ENCODE measurements at regions not wholly inside any gene's neighbourhood (a gene's known extent, or its start where the extent isn't known, plus 50 kb on each side); places are given as distances from the start of the nearest gene placed in this dataset.

DNA sequence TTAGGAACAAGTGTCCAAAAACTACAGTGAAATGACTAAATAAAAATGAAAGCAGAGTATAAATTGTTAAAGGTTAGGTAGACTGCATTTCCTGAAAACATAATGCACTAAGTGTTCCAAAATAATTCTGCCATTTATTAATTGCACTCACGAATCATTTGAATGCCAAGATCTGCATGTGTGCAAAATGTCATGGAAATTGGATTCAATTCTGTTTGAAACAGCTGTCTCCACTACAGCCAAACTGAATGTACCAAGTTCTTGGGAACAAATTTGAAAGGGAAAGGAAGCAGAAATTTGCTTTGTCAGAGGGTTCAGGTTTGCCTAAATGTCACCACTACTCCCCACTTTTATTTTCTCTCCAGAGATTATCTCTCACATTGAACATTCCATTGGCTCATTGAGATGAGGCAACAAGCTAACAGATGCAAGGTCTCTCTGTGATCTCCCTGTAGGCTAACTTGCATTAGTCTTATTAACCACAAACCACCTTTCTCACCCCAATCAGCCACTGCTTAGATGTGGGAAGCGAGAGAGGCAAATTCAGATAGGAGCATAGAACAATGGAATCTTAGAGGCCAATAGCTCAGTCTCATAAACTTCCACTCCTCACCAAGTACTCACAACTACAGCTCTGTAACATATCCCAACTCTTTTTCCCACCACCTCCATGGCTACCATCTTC, 226.6 kb downstream of the KDR start:
- no peak for DNase-seq
- no peaks in the 10 kb centered on the region for H3K4me1 ChIP-seq
- TF ChIP-seq, protein P1, sequence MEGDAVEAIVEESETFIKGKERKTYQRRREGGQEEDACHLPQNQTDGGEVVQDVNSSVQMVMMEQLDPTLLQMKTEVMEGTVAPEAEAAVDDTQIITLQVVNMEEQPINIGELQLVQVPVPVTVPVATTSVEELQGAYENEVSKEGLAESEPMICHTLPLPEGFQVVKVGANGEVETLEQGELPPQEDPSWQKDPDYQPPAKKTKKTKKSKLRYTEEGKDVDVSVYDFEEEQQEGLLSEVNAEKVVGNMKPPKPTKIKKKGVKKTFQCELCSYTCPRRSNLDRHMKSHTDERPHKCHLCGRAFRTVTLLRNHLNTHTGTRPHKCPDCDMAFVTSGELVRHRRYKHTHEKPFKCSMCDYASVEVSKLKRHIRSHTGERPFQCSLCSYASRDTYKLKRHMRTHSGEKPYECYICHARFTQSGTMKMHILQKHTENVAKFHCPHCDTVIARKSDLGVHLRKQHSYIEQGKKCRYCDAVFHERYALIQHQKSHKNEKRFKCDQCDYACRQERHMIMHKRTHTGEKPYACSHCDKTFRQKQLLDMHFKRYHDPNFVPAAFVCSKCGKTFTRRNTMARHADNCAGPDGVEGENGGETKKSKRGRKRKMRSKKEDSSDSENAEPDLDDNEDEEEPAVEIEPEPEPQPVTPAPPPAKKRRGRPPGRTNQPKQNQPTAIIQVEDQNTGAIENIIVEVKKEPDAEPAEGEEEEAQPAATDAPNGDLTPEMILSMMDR (IDR thresholded peaks at IDR 0.05; ENCODE audit: low read depth, low read length) = no peak

GRCh38 chr4:54898056-54898562, 227.3 kb downstream of the KDR start:
- no peak for DNase-seq
- TF ChIP-seq, protein P1 (IDR thresholded peaks at IDR 0.05; ENCODE audit: low read depth, low read length) = no peak
- Histone ChIP-seq H3K4me3 (ENCODE audit: low read depth, low read length) (no peak overlapping the region), H3K36me3 (no peaks in the 10 kb centered on the region), H3K9me3 (no peaks in the 10 kb centered on the region), H3K4me1 (no peaks in the 10 kb centered on the region), H3K27me3 (no peaks in the 10 kb centered on the region)

More for the DNA sequence above, 226.6 kb downstream of the KDR start:
- Histone ChIP-seq H3K27me3 (no peaks in the 10 kb centered on the region), H3K4me3 (ENCODE audit: low read depth, low read length) (no peak overlapping the region), H3K36me3 (no peaks in the 10 kb centered on the region), H3K9me3 (no peaks in the 10 kb centered on the region)

- Histone ChIP-seq H3K27me3 (no peaks in the 10 kb centered on the region), H3K4me3 (ENCODE audit: low read depth, low read length) (no peak overlapping the region), H3K4me1 (no peaks in the 10 kb centered on the region), H3K9me3 (no peaks in the 10 kb centered on the region), H3K36me3 (no peaks in the 10 kb centered on the region)
- no peak for DNase-seq
- TF ChIP-seq, protein P1 (IDR thresholded peaks at IDR 0.05; ENCODE audit: low read depth, low read length) = no peak
Measured at GRCh38 chr4:54897590-54897989, 227.8 kb downstream of the KDR start.

DNA sequence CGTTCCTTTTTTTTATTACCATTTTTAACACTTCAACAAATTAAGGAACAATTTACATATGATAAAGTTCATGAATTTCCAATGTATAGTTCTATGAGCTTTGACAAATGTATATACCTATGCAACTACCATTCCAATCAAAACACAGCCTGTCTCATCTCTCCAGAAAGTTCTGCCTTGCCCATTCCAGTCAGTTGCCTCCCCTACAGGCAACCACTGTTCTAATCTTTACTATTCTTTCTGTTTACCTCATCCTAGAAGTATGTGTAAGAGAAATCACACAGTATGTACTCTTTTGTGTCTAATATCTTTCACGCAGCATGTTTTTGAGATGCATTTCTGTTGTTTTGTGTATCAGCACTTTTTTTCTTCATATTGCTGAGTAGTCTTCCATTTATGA, 224.9 kb downstream of the KIT start:
- Histone ChIP-seq H3K36me3 (no peaks in the 10 kb centered on the region), H3K27me3 (no peaks in the 10 kb centered on the region), H3K4me3 (ENCODE audit: low read depth, low read length) (no peak overlapping the region), H3K4me1 (no peaks in the 10 kb centered on the region), H3K9me3 (no peaks in the 10 kb centered on the region)
- TF ChIP-seq, protein P1 (IDR thresholded peaks at IDR 0.05; ENCODE audit: low read depth, low read length) = no peak
- DNase-seq = no peak

DNA sequence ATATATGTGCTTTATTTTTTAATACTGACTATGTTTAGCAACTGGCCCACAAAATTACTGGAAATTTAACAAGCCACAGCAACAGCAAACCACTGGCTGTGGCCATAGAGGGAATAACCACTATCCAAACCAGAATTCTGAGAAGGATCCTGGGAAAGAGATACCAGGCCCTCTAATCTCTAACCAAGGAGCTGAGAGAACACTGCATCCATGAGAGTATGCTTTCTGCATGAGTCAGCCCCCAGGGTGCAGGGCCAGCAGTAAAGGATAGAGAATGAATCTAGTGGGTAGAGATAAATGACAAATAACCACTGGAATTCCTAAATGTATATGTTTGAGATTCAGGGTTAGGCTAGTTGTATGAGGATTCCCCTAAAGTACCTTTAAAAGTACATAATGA, 221.8 kb downstream of the KIT start:
- Histone ChIP-seq H3K4me1 (no peaks in the 10 kb centered on the region), H3K36me3 (no peaks in the 10 kb centered on the region), H3K27me3 (no peaks in the 10 kb centered on the region), H3K4me3 (ENCODE audit: low read depth, low read length) (no peak overlapping the region), H3K9me3 (no peaks in the 10 kb centered on the region)
- TF ChIP-seq, protein P1 (IDR thresholded peaks at IDR 0.05; ENCODE audit: low read depth, low read length) = no peak
- DNase-seq = no peak

DNA sequence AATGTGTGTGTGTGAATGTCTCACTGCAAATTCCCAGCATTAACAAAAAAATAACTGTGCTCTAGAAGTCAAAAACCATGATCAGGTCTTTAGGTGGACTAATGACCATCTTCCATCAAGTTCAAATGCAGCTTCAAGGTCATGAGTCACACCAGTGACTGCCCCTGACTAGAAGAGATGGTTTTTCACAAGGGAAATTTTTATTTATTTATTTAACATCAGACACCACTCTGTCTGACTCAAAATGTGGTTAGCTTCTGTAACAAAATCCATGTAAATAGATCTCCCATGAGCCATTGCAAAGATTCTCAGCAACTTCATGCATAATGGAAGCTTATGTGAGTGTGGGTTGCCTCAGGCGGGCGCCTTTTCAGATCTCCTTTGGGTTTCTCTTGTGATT, 219.2 kb downstream of the KIT start:
- TF ChIP-seq, protein P1 (IDR thresholded peaks at IDR 0.05; ENCODE audit: low read depth, low read length) = no peak
- H3K4me1 ChIP-seq = no peaks in the 10 kb centered on the region
- no peaks in the 10 kb centered on the region for H3K9me3 ChIP-seq
- no peaks in the 10 kb centered on the region for H3K27me3 ChIP-seq
- H3K4me3 ChIP-seq (ENCODE audit: low read depth, low read length) = no peak overlapping the region
- no peak for DNase-seq
- no peaks in the 10 kb centered on the region for H3K36me3 ChIP-seq

All from BE2C (cell line).